ENCODE measurements at regions not wholly inside any gene's neighbourhood (a gene's known extent, or its start where the extent isn't known, plus 50 kb on each side); places are given as distances from the start of the nearest gene placed in this dataset.
"Not testable (repeated sequence)": the region's sequence is repeated elsewhere in the genome, so short reads cannot be mapped to it uniquely, and the experiment has no call there.

DNA sequence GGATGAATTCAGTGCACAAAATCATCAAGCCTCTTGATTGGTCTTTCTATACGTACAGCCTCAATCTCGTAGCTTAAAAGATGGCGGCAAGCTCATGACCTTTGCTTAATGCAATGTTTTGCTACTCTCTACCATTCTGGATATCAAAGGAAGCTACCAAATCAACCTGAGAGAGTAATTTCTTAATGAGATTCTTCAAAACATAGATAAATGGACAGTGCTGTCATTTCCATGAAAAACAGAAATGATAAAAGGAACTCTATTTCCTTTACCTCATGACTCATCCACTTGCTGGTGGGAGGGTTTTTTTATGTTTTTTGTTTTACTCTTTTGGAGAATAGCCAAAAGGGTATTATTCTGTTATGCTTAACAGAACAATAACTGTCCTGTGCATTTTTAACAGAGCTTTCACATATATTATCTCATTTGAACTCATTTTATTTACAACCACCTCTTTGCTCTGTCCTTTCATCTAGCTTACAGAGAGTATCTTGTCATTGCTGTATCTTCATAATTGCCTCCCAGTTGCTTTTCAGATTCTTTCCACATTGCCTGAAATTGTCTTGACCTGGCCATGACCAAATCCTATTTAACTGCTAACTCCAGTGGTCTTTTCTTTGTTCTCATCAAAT is 138.6 kb upstream of the GPR101 start:
- no peak for DNase-seq (ENCODE audit: low read depth)
- no peak overlapping the region for H3K4me3 ChIP-seq (ENCODE audit: control insufficient read depth, low read depth, low read length)
- TF ChIP-seq, protein P1, sequence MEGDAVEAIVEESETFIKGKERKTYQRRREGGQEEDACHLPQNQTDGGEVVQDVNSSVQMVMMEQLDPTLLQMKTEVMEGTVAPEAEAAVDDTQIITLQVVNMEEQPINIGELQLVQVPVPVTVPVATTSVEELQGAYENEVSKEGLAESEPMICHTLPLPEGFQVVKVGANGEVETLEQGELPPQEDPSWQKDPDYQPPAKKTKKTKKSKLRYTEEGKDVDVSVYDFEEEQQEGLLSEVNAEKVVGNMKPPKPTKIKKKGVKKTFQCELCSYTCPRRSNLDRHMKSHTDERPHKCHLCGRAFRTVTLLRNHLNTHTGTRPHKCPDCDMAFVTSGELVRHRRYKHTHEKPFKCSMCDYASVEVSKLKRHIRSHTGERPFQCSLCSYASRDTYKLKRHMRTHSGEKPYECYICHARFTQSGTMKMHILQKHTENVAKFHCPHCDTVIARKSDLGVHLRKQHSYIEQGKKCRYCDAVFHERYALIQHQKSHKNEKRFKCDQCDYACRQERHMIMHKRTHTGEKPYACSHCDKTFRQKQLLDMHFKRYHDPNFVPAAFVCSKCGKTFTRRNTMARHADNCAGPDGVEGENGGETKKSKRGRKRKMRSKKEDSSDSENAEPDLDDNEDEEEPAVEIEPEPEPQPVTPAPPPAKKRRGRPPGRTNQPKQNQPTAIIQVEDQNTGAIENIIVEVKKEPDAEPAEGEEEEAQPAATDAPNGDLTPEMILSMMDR (IDR thresholded peaks at IDR 0.05; ENCODE audit: control insufficient read depth, insufficient read depth, low read depth, low read length, missing control alignments): no peak

DNA sequence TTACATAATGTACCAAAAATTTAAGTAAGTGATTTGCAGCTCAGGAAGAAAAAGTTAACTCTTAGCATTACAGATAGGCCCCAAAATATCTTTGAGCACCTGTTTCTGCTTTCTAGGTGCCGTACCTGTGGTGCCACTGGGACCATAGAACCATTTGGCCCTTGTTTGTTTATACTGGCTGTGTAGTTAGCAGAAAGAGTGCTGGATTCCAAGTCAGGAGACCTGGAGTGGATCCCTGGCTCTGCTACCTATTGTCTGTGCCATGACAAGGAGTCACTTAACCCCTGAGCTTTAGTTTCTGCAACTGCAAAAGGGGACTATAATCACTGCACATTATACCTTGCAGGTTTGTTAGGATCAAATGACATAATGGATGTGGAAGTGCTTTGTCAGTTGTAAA is 137.8 kb upstream of the GPR101 start:
- TF ChIP-seq, protein P1 (IDR thresholded peaks at IDR 0.05; ENCODE audit: control insufficient read depth, insufficient read depth, low read depth, low read length, missing control alignments): no peak
- DNase-seq (ENCODE audit: low read depth): no peak
- H3K4me3 ChIP-seq (ENCODE audit: control insufficient read depth, low read depth, low read length): no peak overlapping the region

DNA sequence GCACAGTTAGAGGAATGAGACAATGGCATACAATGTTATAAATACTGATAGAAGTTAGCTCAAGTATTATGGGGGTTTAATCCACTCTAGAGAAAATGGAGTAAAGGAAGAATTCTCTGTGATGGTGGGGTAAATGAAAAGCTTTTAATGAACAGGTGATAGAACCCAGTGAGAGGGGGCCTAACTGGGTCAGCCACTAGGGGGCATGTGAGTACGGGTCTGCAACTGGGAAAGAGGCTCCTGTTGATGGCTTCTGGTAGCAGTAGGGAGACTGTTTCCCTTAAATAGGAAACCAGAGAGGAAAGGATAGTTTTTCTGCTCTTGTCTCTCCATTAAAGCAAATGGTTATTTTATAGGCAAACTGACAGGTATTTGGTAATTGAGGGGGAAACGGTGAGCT is 132.8 kb upstream of the GPR101 start:
- H3K4me3 ChIP-seq (ENCODE audit: control insufficient read depth, low read depth, low read length): no peak overlapping the region
- DNase-seq (ENCODE audit: low read depth): no peak
- TF ChIP-seq, protein P1 (IDR thresholded peaks at IDR 0.05; ENCODE audit: control insufficient read depth, insufficient read depth, low read depth, low read length, missing control alignments): peak; percentile 7

DNA sequence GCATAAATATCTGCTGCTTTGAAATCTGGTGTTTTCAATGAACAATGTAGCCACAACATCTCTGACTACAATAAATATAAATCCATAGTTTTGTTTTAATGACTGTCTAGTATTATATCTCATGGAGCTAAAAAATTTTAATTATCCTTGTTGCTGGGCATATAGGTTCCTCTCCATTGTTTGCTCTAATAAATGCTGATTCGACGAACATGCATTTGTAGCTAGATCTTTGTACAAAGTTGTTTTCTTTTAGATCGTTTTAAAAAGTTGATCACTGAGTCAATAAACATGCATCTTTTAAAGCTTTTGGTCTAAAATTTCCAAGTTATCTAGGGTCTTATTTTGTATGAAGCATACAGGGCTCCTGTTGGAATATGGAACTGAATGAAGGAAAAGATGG is 130.5 kb upstream of the GPR101 start:
- no peak overlapping the region for H3K4me3 ChIP-seq (ENCODE audit: control insufficient read depth, low read depth, low read length)
- no peak for DNase-seq (ENCODE audit: low read depth)
- TF ChIP-seq, protein P1 (IDR thresholded peaks at IDR 0.05; ENCODE audit: control insufficient read depth, insufficient read depth, low read depth, low read length, missing control alignments): no peak

DNA sequence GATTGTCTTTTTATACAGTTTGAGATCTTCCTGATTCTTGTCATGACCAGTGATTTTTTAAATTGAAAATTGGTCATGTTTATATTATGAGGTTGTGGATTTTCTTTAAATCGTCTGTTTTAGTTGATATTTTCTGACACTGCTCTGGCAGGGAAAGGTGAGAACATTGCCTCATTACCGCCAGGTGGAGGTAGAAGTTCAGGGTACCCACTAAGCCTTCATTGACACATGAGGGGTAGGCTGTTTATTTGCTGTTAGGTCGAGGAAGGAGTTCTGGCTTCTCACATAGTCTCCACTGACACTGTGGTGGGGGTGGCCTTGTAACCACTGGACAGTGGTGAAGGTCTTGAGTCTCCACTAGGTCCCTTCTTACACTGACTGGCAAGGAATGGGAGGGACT is 117.6 kb upstream of the GPR101 start:
- DNase-seq (ENCODE audit: low read depth): no peak
- TF ChIP-seq, protein P1 (IDR thresholded peaks at IDR 0.05; ENCODE audit: control insufficient read depth, insufficient read depth, low read depth, low read length, missing control alignments): no peak
- H3K4me3 ChIP-seq (ENCODE audit: control insufficient read depth, low read depth, low read length): no peak overlapping the region

DNA sequence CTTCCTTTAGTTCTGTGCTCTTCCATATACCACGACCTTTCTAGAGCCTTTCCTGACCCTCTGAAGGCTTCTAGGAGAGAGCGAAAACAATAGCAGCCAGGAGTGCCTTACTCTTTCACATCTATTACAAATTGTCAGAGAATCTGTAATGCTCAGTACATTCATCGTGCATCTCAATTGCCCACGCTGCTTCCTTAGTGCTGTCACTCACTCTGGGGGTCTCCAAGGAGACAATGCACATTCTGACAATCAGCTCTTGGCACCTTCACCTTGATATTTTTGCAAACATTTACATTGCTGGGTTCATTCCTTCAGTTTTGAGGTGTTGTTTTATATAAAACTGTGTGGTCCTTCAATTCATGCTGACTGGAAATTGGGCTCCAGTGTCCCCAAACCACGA is 110.1 kb upstream of the GPR101 start:
- no peak overlapping the region for H3K4me3 ChIP-seq (ENCODE audit: control insufficient read depth, low read depth, low read length)
- TF ChIP-seq, protein P1 (IDR thresholded peaks at IDR 0.05; ENCODE audit: control insufficient read depth, insufficient read depth, low read depth, low read length, missing control alignments): no peak
- DNase-seq (ENCODE audit: low read depth): no peak

DNA sequence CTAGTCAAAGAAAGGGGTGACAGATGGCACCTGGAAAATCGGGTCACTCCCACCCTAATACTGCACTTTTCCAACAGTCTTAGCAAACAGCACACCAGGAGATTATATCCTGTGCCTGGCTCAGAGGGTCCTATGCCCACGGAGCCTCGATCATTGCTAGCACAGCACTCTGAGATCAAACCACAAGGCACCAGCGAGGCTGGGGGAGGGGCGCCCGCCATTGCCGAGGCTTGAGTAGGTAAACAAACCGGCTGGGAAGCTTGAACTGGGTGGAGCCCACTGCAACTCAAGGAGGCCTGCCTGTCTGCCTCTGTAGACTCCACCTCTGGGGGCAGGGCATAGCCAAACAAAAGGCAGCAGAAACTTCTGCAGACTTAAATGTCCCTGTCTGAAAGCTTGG is 88.9 kb upstream of the GPR101 start:
- not testable (repeated sequence) for H3K4me3 ChIP-seq (ENCODE audit: control insufficient read depth, low read depth, low read length); DNase-seq (ENCODE audit: low read depth)
